ENCODE measurements at regions not wholly inside any gene's neighbourhood (a gene's known extent, or its start where the extent isn't known, plus 50 kb on each side); places are given as distances from the start of the nearest gene placed in this dataset.
"Not testable (repeated sequence)": the region's sequence is repeated elsewhere in the genome, so short reads cannot be mapped to it uniquely, and the experiment has no call there.

DNA sequence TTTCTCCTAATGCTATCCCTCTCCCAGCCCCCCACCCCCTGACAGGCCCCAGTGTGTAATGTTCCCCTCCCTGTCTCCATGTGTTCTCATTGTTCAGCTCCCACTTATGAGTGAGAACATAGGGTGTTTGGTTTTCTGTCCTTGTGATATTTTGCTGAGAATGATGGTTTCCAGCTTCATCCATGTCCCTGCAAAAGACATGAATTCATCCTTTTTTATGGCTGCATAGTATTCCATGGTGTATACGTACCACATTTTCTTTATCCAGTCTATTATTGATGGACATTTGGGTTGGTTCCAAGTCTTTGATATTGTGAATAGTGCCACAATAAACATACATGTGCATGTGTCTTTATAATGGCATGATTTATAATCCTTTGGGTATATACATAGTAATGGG is 704.2 kb downstream of the PLCL1 start:
- H2BK15ac ChIP-seq (replicated peaks; ENCODE audit: low read depth); H3K4me1 ChIP-seq (ENCODE audit: control insufficient read depth, low read depth, low read length); H3K79me1 ChIP-seq (ENCODE audit: low read length); H3K79me2 ChIP-seq (ENCODE audit: control insufficient read depth, insufficient read depth, low read length); H3K18ac ChIP-seq (ENCODE audit: low read length); H4K5ac ChIP-seq (ENCODE audit: low read length); DNase-seq; H3K9ac ChIP-seq (ENCODE audit: low read length); H3K27ac ChIP-seq (ENCODE audit: low read depth, low read length); H3K36me3 ChIP-seq (ENCODE audit: control insufficient read depth, insufficient read depth, low read length); H3K27me3 ChIP-seq (ENCODE audit: insufficient read depth, low read length, poor library complexity); H4K8ac ChIP-seq (ENCODE audit: low read depth, low read length); H3K4me3 ChIP-seq (ENCODE audit: low read length); H3K4ac ChIP-seq (ENCODE audit: low read depth, low read length); H2BK120ac ChIP-seq (ENCODE audit: low read depth, low read length); H3K4me2 ChIP-seq (ENCODE audit: low read length); H3K56ac ChIP-seq (ENCODE audit: low read length); H2AK5ac ChIP-seq (ENCODE audit: low read length); H2BK5ac ChIP-seq (ENCODE audit: low read length); H3K23ac ChIP-seq (ENCODE audit: low read length): not testable (repeated sequence)
- no CpG with 5 or more reads among the region's 1 CpG for WGBS (ENCODE audit: extremely low coverage, insufficient coverage, low lambda C conversion rate)

- H2AK5ac ChIP-seq (ENCODE audit: low read length): no peak overlapping the region
- no peak overlapping the region for H2BK120ac ChIP-seq (ENCODE audit: low read depth, low read length)
- H4K5ac ChIP-seq (ENCODE audit: low read length): no peak overlapping the region
- H3K27me3 ChIP-seq (ENCODE audit: insufficient read depth, low read length, poor library complexity): no peaks in the 10 kb centered on the region
- H3K56ac ChIP-seq (ENCODE audit: low read length): no peak overlapping the region
- H3K23ac ChIP-seq (ENCODE audit: low read length): no peak overlapping the region
- no peaks in the 10 kb centered on the region for H3K36me3 ChIP-seq (ENCODE audit: control insufficient read depth, insufficient read depth, low read length)
- H3K9ac ChIP-seq (ENCODE audit: low read length): no peak overlapping the region
- no peaks in the 10 kb centered on the region for H3K4me1 ChIP-seq (ENCODE audit: control insufficient read depth, low read depth, low read length)
- DNase-seq: no peak
- no peak overlapping the region for H3K4me3 ChIP-seq (ENCODE audit: low read length)
- H2BK15ac ChIP-seq (replicated peaks; ENCODE audit: low read depth): no peak overlapping the region
- H3K27ac ChIP-seq (ENCODE audit: low read depth, low read length): no peak overlapping the region
- no peaks in the 10 kb centered on the region for H3K79me1 ChIP-seq (ENCODE audit: low read length)
- H2BK5ac ChIP-seq (ENCODE audit: low read length): no peak overlapping the region
- H3K4me2 ChIP-seq (ENCODE audit: low read length): no peak overlapping the region
- H3K18ac ChIP-seq (ENCODE audit: low read length): no peak overlapping the region
- H4K8ac ChIP-seq (ENCODE audit: low read depth, low read length): no peak overlapping the region
- no CpG with 5 or more reads among the region's 6 CpGs for WGBS (ENCODE audit: extremely low coverage, insufficient coverage, low lambda C conversion rate)
- H3K4ac ChIP-seq (ENCODE audit: low read depth, low read length): no peak overlapping the region
- H3K79me2 ChIP-seq (ENCODE audit: control insufficient read depth, insufficient read depth, low read length): no peaks in the 10 kb centered on the region
These were observed 695.1 kb downstream of the PLCL1 start for GRCh38 chr2:198499539-198499938.

- H4K8ac ChIP-seq (ENCODE audit: low read depth, low read length): no peak overlapping the region
- H3K36me3 ChIP-seq (ENCODE audit: control insufficient read depth, insufficient read depth, low read length): no peaks in the 10 kb centered on the region
- no peak overlapping the region for H3K18ac ChIP-seq (ENCODE audit: low read length)
- no peak overlapping the region for H3K4me2 ChIP-seq (ENCODE audit: low read length)
- H3K4me1 ChIP-seq (ENCODE audit: control insufficient read depth, low read depth, low read length): no peaks in the 10 kb centered on the region
- no peak overlapping the region for H3K27ac ChIP-seq (ENCODE audit: low read depth, low read length)
- no peak overlapping the region for H3K9ac ChIP-seq (ENCODE audit: low read length)
- H3K56ac ChIP-seq (ENCODE audit: low read length): no peak overlapping the region
- no peak overlapping the region for H3K23ac ChIP-seq (ENCODE audit: low read length)
- H3K79me2 ChIP-seq (ENCODE audit: control insufficient read depth, insufficient read depth, low read length): no peaks in the 10 kb centered on the region
- H2BK15ac ChIP-seq (replicated peaks; ENCODE audit: low read depth): no peak overlapping the region
- no peak for DNase-seq
- no peak overlapping the region for H2BK120ac ChIP-seq (ENCODE audit: low read depth, low read length)
- H2BK5ac ChIP-seq (ENCODE audit: low read length): no peak overlapping the region
- no peak overlapping the region for H2AK5ac ChIP-seq (ENCODE audit: low read length)
- no peak overlapping the region for H3K4ac ChIP-seq (ENCODE audit: low read depth, low read length)
- H4K5ac ChIP-seq (ENCODE audit: low read length): no peak overlapping the region
- no peak overlapping the region for H3K4me3 ChIP-seq (ENCODE audit: low read length)
- H3K79me1 ChIP-seq (ENCODE audit: low read length): no peaks in the 10 kb centered on the region
- H3K27me3 ChIP-seq (ENCODE audit: insufficient read depth, low read length, poor library complexity): no peaks in the 10 kb centered on the region
These were observed 694.1 kb downstream of the PLCL1 start for GRCh38 chr2:198498516-198498915.

GRCh38 chr2:198498048-198498447 is 693.7 kb downstream of the PLCL1 start:
- no peak overlapping the region for H3K4me3 ChIP-seq (ENCODE audit: low read length)
- no peak overlapping the region for H2BK5ac ChIP-seq (ENCODE audit: low read length)
- no peak for DNase-seq

DNA sequence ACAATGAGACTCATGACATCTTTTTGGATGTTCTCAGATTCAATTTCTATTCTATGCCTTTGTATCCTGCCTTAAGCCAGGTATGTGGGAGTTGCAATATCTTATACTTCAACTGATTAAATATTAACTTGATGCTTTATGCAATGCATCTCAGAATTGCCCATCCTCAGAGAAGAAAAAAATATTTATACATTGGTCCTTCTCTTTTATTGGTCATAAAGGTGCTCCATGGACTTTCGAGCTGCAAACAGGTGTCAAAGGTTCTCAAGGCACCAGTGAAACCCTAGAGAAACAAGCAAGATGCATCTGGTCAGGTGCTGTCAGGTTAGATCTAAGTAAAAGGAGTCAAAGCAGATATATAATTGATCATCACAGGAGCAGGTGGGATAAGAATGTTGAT is 690.5 kb downstream of the PLCL1 start:
- no peak for DNase-seq
- H3K56ac ChIP-seq (ENCODE audit: low read length): no peak overlapping the region
- H3K4me2 ChIP-seq (ENCODE audit: low read length): no peak overlapping the region
- no peaks in the 10 kb centered on the region for H3K79me1 ChIP-seq (ENCODE audit: low read length)
- H2AK5ac ChIP-seq (ENCODE audit: low read length): no peak overlapping the region
- no peak overlapping the region for H2BK5ac ChIP-seq (ENCODE audit: low read length)
- H3K18ac ChIP-seq (ENCODE audit: low read length): no peak overlapping the region
- WGBS (ENCODE audit: extremely low coverage, insufficient coverage, low lambda C conversion rate): no CpG with 5 or more reads among the region's 1 CpG
- no peak overlapping the region for H4K8ac ChIP-seq (ENCODE audit: low read depth, low read length)
- no peak overlapping the region for H3K27ac ChIP-seq (ENCODE audit: low read depth, low read length)
- H2BK15ac ChIP-seq (replicated peaks; ENCODE audit: low read depth): no peak overlapping the region
- no peak overlapping the region for H3K4me3 ChIP-seq (ENCODE audit: low read length)
- H3K4me1 ChIP-seq (ENCODE audit: control insufficient read depth, low read depth, low read length): no peaks in the 10 kb centered on the region
- H3K27me3 ChIP-seq (ENCODE audit: insufficient read depth, low read length, poor library complexity): no peaks in the 10 kb centered on the region
- no peak overlapping the region for H4K5ac ChIP-seq (ENCODE audit: low read length)
- H2BK120ac ChIP-seq (ENCODE audit: low read depth, low read length): no peak overlapping the region
- H3K4ac ChIP-seq (ENCODE audit: low read depth, low read length): no peak overlapping the region
- H3K9ac ChIP-seq (ENCODE audit: low read length): no peak overlapping the region
- H3K23ac ChIP-seq (ENCODE audit: low read length): no peak overlapping the region
- H3K79me2 ChIP-seq (ENCODE audit: control insufficient read depth, insufficient read depth, low read length): no peaks in the 10 kb centered on the region
- H3K36me3 ChIP-seq (ENCODE audit: control insufficient read depth, insufficient read depth, low read length): no peaks in the 10 kb centered on the region

More at GRCh38 chr2:198498048-198498447, 693.7 kb downstream of the PLCL1 start:
- H3K79me2 ChIP-seq (ENCODE audit: control insufficient read depth, insufficient read depth, low read length): no peaks in the 10 kb centered on the region
- no peak overlapping the region for H3K18ac ChIP-seq (ENCODE audit: low read length)
- H3K4me1 ChIP-seq (ENCODE audit: control insufficient read depth, low read depth, low read length): no peaks in the 10 kb centered on the region
- no peak overlapping the region for H4K8ac ChIP-seq (ENCODE audit: low read depth, low read length)
- H2BK15ac ChIP-seq (replicated peaks; ENCODE audit: low read depth): no peak overlapping the region
- no peak overlapping the region for H3K56ac ChIP-seq (ENCODE audit: low read length)
- H3K4ac ChIP-seq (ENCODE audit: low read depth, low read length): no peak overlapping the region
- no peak overlapping the region for H4K5ac ChIP-seq (ENCODE audit: low read length)
- H3K23ac ChIP-seq (ENCODE audit: low read length): no peak overlapping the region
- no peaks in the 10 kb centered on the region for H3K36me3 ChIP-seq (ENCODE audit: control insufficient read depth, insufficient read depth, low read length)
- no peak overlapping the region for H3K4me2 ChIP-seq (ENCODE audit: low read length)
- no peak overlapping the region for H2BK120ac ChIP-seq (ENCODE audit: low read depth, low read length)
- no peak overlapping the region for H2AK5ac ChIP-seq (ENCODE audit: low read length)
- no peaks in the 10 kb centered on the region for H3K79me1 ChIP-seq (ENCODE audit: low read length)
- H3K27ac ChIP-seq (ENCODE audit: low read depth, low read length): no peak overlapping the region
- H3K27me3 ChIP-seq (ENCODE audit: insufficient read depth, low read length, poor library complexity): no peaks in the 10 kb centered on the region
- no peak overlapping the region for H3K9ac ChIP-seq (ENCODE audit: low read length)

DNA sequence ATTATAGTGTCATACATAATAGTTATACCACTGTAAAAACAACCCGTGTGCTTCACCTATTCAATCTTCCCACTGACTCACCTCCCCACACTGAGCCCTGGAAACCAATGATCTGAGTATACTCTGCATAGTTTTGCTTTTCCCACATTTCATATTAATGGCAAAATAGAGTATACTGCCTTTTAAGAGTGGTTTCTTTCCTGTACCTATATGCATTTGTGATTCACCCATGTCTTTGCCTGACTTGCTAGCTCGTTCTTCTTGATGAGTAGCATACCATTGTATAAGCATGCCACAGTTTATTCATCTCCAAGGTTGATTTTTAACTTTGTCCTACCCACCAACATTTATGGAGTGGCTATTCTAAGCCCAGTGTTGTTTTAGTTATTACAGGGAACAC is 686.4 kb downstream of the PLCL1 start:
- Histone ChIP-seq H3K27me3 (ENCODE audit: insufficient read depth, low read length, poor library complexity) (no peaks in the 10 kb centered on the region), H4K5ac (ENCODE audit: low read length) (no peak overlapping the region), H3K4me2 (ENCODE audit: low read length) (no peak overlapping the region), H3K36me3 (ENCODE audit: control insufficient read depth, insufficient read depth, low read length) (no peaks in the 10 kb centered on the region), H4K8ac (ENCODE audit: low read depth, low read length) (no peak overlapping the region), H3K4me1 (ENCODE audit: control insufficient read depth, low read depth, low read length) (no peaks in the 10 kb centered on the region), H3K79me1 (ENCODE audit: low read length) (no peaks in the 10 kb centered on the region), H2BK5ac (ENCODE audit: low read length) (no peak overlapping the region), H3K23ac (ENCODE audit: low read length) (no peak overlapping the region), H3K9ac (ENCODE audit: low read length) (no peak overlapping the region), H3K56ac (ENCODE audit: low read length) (no peak overlapping the region), H3K4ac (ENCODE audit: low read depth, low read length) (no peak overlapping the region), H2BK120ac (ENCODE audit: low read depth, low read length) (no peak overlapping the region), H3K79me2 (ENCODE audit: control insufficient read depth, insufficient read depth, low read length) (no peaks in the 10 kb centered on the region), H2BK15ac (replicated peaks; ENCODE audit: low read depth) (no peak overlapping the region), H3K4me3 (ENCODE audit: low read length) (no peak overlapping the region), H2AK5ac (ENCODE audit: low read length) (no peak overlapping the region), H3K18ac (ENCODE audit: low read length) (no peak overlapping the region), H3K27ac (ENCODE audit: low read depth, low read length) (no peak overlapping the region)
- WGBS (ENCODE audit: extremely low coverage, insufficient coverage, low lambda C conversion rate): no CpG with 5 or more reads among the region's 2 CpGs
- no peak for DNase-seq
